GM21367 (cell line): ENCODE measurements at regions not wholly inside any gene's neighbourhood (a gene's known extent, or its start where the extent isn't known, plus 50 kb on each side); places are given as distances from the start of the nearest gene placed in this dataset.
"Not testable (repeated sequence)": the region's sequence is repeated elsewhere in the genome, so short reads cannot be mapped to it uniquely, and the experiment has no call there.

Source experiments
- ATAC-seq: cut with Tn5 transposase; IDR thresholded peaks from one replicate; pipeline ENCODE4 v1.9.1; 2021; ENCODE audit not compliant: unreplicated experiment

DNA sequence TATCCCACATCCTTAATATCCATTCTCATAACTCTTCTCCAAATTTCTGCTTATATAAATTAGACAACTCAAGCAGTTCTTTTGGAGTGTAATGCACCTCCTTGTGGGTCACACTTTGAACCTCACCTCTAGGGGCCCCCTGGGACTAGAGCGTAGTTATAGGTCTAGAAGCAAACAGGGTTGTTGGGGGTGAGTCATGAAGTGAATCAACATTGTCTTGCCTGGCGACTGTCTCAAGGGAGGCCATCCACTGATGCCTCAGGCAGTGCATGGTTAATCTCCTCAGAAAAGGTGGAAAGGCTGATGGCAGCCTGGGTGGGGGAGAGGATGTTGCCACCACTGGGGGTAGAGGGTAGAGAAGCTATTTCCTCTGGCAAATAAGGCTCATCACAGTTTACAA is 129.1 kb downstream of the TNFRSF21 start:
- ATAC-seq: no peak

DNA sequence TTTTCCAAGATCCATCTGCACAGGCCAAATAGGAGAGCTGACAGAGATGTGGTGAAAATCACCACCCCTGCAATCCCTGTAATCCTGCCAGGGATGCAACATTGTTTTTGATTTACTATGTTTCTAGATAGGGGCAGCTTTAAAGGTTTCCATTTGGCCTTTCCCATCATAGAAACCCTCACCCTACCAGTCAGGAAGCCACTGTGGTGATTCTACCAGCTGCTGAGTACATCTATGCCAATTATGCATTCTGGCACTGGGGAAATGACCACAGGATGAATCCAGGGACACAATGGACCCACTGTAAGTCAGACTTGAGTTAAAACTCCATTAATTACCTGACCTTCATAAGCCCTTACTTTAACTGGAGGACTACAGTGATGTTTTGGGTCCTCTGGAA is 130.4 kb downstream of the TNFRSF21 start:
- ATAC-seq: no peak

DNA sequence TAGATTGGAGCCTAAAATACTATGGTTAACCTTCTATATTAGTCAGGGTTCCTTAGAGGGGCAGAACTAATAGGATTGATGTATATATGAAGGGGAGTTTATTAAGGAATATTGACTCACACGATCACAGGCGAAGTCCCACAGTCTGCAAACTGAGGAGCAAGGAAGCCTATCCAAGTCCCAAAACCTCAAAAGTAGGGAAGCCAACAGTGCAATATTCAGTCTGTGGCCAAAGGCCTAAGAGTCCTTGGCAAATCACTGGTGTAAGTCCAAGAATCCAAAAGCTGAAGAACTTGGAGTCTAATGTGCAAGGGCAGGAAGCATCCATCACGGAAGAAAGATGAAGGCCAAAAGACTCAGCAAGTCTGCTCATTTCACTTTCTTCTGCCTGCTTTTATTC is 133.5 kb upstream of the ADGRF1 start:
- no peak for ATAC-seq

DNA sequence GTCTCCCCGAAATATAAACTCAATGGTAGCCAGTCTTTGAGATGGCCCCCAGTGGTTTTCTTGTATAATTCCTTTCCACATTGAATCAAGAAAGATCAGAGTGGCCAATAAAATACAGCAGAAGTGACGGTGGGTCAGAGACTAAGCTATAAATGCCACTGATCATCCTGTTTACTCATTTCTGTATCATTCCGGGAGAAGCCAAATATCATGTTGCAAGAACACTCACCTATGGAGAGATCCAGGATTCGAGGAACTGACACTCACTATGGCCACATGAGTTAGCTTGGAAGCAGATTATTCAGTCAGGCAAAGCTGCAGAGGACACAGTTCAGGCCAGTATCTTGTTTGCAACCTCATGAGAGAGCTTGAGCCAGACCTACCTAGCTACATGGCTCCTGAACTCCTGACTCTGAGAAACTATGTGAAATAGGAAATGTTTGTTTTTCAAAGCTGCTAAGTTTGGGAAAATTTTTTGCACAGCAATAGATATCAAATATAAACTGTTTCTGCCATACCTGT is 132.4 kb upstream of the ADGRF1 start:
- no peak for ATAC-seq

DNA sequence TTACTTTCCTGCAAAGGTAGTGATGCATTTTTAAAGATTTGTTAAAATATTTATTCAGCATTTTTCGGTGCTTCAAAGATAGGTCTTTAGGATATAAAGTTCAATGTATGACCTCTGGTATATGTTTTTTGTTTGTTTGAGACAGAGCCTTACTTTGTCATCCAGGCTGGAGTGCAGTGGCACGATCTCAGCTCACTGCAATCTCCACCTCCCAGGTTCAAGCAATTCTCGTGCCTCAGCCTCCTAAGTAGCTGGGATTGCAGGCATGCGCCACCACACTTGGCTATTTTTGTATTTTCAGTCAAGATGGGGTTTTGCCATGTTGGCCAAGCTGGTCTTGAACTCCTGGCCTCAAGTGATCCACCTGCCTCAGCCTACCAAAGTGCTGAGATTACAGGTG is 131.9 kb upstream of the ADGRF1 start:
- not testable (repeated sequence) for ATAC-seq

DNA sequence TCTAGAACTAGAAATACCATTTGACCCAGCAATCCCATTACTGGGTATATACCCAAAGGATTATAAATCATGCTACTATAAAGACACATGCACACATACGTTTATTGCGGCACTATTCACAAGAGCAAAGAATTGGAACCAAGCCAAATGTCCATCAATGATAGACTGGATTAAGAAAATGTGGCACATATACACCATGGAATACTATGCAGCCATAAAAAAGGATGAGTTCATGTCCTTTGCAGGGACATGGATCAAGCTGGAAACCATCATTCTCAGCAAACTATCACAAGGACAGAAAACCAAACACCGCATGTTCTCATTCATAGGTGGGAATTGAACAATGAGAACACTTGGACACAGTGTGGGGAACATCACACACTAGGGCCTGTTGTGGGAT is 131.0 kb upstream of the ADGRF1 start:
- not testable (repeated sequence) for ATAC-seq

DNA sequence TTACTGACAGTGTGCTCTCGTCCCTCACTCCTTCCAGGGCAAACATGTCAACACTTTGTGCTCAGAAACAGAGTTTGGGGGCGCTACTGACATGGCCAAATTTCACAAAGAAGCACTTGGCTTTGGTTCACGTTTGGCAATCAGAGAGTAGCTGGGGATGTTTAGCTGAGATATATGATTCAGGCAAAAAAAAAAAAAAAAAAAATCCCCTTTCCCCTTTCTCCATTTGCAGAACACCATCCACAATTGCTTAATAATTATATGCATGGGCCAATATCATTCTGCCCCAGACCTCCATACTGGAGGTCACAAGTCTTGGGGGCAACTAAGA is 128.4 kb upstream of the ADGRF1 start:
- no peak for ATAC-seq

DNA sequence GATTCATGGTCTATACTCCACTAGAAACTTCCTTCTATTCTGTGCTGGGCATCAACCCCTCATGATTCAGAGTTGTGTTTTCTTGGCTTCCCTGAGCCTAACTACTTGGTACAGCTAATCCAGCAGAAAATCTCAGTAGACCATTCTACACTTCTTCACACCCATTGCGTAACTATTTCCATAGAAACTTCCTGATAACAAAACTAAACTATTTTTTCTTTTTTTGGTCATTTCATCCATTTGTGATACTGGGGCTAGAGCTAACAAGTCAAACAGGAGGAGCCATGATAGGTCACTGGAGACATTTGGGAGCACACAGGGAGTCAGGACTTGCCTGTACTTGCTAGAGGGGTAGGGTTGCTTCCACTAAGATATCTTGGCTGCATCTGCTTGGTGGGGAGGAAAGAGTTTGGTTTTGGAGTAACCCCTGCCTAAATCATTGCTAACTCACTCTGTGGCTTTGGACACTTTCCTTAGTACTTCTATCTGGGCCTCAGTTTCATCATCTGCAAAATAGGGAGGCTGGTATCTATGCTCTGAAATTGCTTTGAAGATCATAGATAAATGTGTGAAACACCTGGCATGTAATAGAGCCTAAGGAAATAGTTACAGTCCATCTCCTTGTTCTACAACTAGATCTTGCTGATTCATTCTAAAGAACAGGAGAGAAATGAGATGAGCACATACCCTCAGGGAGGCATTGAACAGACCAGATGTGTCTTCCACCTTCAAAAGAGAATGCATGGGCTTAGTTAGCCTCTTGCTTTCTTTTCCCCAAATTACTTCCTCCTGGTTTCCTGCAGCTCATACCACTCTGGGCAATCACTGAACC is 127.9 kb upstream of the ADGRF1 start:
- no peak for ATAC-seq

DNA sequence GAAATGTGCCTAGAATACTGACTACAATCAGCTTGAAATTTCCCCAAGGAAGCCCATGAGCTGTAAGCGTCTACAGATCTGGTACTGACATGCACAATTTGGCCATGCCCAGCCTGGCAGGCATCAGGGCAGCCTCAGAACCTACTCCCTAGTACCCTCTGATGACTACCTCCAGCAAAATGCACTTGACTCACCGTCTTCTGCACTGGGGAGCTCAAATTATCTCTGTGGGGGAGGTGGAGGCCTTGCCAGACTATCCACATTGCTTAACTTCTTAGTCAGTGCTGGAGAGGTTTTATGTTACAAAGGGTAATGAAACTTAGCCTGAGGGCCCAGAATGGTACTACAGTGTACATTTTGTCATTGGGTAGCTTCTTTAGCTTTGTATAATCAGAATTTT is 126.0 kb upstream of the ADGRF1 start:
- no peak for ATAC-seq

DNA sequence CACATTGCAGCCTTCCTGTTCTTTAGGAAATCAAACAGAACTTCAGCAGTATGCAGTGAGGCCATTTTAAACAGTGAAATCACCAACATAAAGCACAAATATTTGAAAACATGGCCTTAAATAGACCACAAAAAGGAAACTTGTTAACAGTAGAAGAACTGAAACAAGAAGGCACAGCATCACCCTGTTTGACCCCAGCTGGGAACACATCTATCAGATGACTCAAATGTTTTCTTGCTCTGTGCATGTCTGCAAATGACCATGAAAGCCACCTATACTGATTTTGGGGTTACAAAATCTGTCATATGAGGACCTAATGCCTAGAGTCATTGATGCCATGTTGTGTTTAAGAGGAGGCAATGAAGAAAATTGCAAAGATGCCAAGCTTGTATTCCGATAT is 123.8 kb upstream of the ADGRF1 start:
- ATAC-seq: peak; percentile 69

DNA sequence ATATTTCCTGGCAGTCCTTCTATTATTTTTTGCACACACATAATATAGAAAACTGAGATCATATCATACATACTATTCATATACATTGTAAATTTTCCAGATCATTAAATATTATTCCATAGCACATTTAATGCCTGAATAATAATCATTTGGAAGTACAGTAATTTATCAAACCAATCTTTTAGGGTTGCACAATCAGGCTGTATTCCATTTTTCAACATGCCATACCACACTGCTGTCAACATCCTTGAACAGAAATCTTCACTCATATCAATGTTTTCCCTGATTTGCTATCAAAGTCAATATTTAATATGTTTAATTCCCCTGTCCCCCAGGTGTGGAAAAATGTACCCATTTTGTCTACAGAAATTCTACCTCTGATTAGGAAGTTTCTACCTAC is 122.7 kb upstream of the ADGRF1 start:
- no peak for ATAC-seq

DNA sequence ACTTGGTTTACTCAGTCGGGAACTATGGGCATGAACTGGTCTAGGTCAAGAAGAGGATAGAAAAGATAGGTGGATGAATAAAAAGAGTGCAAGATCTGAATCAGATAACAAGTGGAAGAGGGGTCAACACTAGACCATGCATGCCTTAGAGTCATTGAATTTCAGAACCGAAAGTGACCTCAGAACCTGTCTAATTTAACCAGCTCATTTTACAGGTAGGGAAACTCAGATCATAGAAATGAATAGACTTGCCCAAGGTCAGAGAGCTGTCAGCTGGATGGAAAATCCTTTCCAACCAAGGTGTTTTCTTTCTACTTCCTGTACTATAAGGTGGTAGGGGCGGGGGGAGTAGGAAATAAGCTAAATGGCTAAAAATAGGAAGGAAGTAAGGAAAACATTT is 121.4 kb upstream of the ADGRF1 start:
- no peak for ATAC-seq

DNA sequence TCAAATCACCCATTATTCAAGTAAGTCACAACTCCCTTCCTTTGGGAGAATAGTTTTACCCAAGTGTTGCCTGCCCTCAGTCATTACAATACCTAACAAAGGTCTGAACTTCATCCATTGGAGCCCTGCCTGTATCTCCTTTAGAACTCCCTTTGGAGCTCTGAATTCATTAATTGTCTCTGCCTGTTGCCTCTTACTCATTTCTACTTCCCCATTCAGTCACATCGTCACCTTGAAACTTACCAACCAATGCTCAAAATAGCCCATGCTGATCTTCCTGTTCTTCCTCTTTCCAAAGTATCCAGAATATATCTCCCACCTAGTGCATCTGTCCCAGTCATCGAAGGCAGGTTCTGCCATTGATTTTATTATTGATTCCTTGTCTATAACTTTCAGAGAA is 120.7 kb upstream of the ADGRF1 start:
- ATAC-seq: no peak

DNA sequence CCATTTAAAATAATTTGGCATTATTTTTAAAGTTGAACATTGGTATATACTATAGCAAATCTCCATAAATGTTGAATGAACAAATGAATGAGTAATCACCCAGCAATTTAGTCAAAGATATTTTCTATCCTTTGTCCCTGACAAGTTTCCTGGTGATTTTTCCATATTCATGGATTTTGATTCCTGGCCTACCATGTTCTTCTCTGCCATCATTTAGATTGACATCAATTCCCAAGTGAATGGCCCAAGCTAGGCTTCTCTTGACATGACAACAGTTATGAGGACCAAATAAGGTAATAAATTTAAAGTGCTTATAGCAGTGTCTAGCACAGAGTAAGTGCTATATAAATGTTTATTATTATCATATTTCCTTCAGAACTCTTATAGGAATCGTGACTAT is 120.1 kb upstream of the ADGRF1 start:
- ATAC-seq: no peak

DNA sequence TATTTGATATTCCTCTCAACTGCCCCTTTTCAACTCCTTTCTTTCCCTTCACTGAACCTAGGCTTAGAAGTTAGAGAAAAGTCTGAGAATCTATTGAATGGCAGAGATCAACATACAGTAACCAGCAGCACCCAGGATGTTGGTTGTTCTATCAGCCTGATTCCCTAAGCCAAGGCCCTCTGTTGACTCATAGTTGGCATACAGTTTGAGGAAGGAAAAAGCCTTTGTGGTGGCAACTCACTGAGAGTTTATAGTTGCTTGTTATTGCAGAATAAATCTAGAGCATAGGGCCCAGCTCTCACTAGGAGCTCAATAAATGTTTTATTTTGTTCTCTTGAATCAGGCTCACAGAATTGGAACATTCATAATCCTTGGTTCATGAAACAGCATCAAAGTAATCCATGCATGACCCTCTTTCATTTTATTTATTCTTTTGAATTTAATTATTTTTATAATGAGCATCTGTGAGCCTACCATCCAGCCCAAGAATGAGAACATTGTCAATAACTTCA is 119.1 kb upstream of the ADGRF1 start:
- no peak for ATAC-seq

DNA sequence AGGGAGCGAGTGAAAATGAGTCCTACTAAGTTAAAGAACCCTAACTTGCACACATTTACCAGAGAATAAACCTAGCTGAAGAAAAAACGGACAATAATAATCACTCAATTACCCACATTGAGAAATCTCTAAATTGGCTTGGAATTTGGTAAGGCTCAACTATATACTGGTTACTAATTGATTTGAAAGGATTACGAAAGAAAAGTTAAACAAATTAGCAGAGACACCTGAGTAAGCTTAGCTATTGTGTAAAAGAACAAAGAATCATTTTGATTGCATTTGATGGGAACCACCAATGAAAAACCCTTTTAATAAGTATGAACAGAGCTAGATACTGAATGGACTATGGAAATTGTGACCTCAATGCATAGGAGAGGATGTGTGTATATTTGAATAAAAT is 118.6 kb upstream of the ADGRF1 start:
- ATAC-seq: no peak

DNA sequence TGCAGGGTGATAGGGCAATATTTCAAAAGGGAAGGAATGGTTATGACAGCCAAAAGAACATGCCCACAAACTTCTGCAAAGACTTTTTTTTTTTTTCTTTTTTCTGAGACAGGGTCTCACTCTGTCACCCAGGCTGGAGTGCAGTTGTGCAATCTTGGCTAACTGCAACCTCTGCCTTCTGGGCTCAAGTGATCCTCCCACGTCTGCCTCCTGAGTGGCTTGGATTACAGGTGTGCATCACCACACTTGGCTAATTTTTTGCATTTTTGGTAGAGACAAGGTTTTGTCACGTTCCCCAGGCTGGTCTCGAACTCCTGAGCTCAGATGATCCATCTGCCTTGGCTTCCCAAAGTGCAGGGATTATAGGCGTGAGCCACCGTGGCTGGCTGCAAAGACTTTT is 117.6 kb upstream of the ADGRF1 start:
- no peak for ATAC-seq

DNA sequence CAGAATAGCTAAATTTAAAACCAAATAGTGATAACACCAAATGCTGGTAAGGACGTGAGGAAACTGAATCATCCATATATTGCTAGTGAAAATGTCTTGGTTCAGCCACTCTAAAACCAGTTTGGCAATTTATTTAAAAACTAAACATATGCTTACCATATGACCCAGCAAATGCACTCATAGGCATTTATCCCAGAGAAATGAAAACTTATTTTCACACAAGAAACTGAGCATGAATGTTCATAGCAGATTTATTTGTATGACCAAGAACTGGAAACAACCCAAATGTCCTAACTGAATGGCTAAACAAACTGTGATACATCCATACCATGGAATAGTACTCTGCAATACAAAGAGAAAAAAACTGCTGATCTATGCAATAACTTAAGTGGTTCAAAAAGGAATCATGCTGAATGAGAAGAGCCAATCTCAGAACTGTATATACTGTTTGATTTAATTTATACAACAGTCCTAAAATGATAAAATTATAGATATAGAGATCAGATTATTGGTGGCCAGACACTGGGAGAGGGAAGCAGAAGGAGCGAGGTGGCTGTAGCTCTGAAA is 115.6 kb upstream of the ADGRF1 start:
- ATAC-seq: no peak

DNA sequence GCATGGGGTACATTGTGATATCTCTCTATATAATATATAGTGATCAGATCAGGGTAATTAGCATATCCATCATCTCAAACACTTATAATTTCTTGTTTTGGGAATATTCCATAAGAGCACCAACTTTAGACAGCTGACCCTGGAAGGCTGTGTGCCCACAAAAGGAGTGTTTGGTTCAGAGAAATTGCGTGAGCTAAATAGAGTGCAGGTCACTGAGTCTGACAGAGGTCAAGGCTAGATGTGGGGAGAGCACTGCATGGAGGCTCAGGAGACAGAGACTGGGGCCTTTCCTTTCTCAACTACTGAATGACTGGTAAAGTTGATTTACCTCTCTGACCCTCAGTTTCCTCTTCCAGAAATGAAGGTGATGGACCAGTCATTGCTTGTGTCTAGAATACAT is 114.9 kb upstream of the ADGRF1 start:
- no peak for ATAC-seq

DNA sequence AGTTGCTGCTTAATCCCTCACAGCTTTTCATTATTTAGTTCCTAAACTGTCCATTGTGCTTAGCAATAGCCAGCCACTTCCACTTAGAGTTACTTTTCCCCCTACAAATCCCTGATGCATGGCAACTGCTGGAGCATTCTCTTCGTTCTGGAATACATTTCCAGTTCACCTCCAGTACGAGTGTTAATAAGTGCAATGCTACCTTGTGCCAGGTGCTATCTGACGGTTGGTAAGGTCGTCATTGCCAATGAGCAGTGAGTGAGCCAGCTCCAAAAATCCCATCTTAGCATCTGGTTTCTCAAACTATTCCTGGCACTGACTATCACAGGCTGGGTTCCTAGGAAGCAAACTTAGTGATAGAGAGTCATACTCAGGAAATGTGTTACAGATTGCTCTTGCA is 114.1 kb upstream of the ADGRF1 start:
- no peak for ATAC-seq

DNA sequence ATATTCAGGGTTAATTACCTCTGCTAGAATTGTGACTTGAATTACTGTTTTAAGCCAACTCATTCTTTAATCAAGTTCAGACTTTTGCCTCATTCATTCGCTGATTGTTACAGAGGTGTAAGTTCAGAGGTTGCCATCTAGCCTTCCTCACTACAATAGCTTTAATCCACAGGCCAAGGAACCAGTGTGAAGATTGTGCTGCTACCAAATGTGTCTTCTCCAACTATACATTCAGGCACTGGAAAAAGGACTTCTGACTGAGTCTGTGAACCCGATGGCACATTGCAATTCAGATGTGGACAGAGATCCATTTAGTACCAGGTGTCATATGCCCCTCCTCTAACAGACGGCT is 111.2 kb upstream of the ADGRF1 start:
- no peak for ATAC-seq

DNA sequence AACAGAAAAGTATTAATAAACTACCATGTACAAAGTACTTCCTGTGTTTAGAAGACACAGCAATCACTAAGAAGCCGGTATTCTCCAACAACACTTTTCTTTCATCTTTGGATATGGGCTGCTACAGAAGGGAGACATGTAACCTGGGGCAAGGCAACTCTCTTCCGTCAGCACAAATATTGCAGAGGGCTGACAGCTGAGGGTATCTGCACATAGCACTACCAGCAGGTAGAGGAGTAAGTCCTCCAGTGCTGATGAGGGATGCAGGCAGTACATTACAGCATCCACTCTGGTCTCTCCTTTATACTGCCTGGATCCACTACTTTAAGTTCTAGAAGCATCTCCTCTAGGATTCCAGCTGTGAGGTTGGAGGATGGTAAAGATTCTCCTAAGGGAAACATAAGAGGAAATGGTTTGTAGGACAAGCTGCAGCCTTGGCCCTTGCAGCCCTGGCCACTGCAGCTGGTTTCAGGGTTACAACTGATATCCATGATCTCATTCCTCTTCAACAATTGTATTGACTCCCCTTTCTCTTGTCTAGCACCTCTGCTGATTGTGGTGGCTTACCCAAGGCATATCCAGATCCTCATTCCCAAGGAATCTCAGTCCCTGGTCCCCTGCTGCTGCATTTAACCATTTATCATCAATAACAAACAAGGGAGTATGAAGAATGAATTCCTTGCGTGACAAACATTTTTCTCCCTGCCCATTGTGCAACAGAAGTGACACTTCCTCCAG is 110.7 kb upstream of the ADGRF1 start:
- ATAC-seq: no peak
